Fibroblast of the aortic adventitia (primary cell): ENCODE measurements at regions not wholly inside any gene's neighbourhood (a gene's known extent, or its start where the extent isn't known, plus 50 kb on each side); places are given as distances from the start of the nearest gene placed in this dataset.

Experiments used
- DNase-seq: peaks from one replicate; pipeline ENCODE4 v3.0.0-alpha.2; 2010; ENCODE audit warnings: low read depth
- H3K4me3 ChIP-seq: 2 replicates; pipeline ENCODE4 v1.5.1; 2011; ENCODE audit warnings: low read depth, mild to moderate bottlenecking, control low read depth, low read length, moderate library complexity
- TF ChIP-seq, protein P1 (sequence below): IDR thresholded peaks from 2 replicates; pipeline ENCODE4 v1.5.1; 2011; ENCODE audit warnings: mild to moderate bottlenecking, low read length, control low read depth, inconsistent platforms; ENCODE audit not compliant: insufficient read depth

- H3K4me3 ChIP-seq = no peak overlapping the region
- TF ChIP-seq, protein P1, sequence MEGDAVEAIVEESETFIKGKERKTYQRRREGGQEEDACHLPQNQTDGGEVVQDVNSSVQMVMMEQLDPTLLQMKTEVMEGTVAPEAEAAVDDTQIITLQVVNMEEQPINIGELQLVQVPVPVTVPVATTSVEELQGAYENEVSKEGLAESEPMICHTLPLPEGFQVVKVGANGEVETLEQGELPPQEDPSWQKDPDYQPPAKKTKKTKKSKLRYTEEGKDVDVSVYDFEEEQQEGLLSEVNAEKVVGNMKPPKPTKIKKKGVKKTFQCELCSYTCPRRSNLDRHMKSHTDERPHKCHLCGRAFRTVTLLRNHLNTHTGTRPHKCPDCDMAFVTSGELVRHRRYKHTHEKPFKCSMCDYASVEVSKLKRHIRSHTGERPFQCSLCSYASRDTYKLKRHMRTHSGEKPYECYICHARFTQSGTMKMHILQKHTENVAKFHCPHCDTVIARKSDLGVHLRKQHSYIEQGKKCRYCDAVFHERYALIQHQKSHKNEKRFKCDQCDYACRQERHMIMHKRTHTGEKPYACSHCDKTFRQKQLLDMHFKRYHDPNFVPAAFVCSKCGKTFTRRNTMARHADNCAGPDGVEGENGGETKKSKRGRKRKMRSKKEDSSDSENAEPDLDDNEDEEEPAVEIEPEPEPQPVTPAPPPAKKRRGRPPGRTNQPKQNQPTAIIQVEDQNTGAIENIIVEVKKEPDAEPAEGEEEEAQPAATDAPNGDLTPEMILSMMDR = no peak
- no peak for DNase-seq
These were observed 1345.0 kb downstream of the NSUN3 start for GRCh38 chr3:95407709-95408463.

DNA sequence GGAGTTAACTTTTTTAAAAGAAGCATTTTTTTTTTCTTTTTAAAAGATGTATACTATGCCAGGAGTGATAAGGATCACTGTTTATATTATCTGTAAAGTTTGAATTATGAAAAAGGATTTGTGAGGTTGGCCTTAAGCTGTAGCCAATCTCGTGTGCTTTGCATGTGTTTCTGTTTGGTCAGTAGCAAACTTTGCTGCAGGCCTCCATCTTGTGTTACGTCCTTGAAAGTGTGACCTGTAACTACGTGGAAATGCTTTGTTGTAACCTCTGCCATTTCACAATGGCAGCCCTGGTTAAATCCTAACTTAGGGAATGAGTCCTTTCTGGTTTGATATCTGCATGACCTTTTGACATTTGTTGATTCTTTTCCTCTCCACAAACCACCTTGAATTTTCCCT lies 1345.6 kb downstream of the NSUN3 start:
- TF ChIP-seq, protein P1 = no peak
- H3K4me3 ChIP-seq = no peak overlapping the region
- no peak for DNase-seq

- no peak overlapping the region for H3K4me3 ChIP-seq
- no peak for DNase-seq
- TF ChIP-seq, protein P1 = no peak
These were observed 1355.4 kb downstream of the NSUN3 start for GRCh38 chr3:95418251-95418650.

- no peak overlapping the region for H3K4me3 ChIP-seq
- no peak for DNase-seq
- TF ChIP-seq, protein P1 = no peak
These were observed 1361.4 kb downstream of the NSUN3 start for GRCh38 chr3:95424279-95424678.

GRCh38 chr3:95434491-95434890 lies 1371.6 kb downstream of the NSUN3 start:
- TF ChIP-seq, protein P1 = no peak
- DNase-seq = peak; percentile 7
- no peak overlapping the region for H3K4me3 ChIP-seq

- no peak overlapping the region for H3K4me3 ChIP-seq
- no peak for DNase-seq
- TF ChIP-seq, protein P1 = no peak
These were observed 1374.5 kb downstream of the NSUN3 start for GRCh38 chr3:95437409-95437808.

DNA sequence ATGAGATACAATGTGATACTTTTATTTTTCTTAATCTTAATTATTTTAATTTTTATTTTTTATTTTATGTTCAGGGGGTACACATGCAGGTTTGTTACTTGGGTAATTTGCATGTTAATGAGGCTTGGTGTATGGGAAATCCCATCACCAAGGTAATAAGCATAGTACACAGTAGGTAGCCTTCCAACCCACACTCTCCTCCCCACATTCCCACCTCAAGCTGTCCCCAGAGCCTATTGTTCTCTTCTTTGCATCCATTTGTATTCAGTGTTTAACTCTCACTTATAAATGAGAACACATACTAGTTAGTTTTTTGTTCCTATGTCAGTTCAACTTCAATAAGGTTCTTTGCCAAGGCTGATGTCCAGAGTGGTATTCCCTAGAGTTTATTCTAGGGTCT lies 1375.4 kb downstream of the NSUN3 start:
- DNase-seq = no peak
- H3K4me3 ChIP-seq = no peak overlapping the region
- TF ChIP-seq, protein P1 = no peak
